ENCODE measurements at regions not wholly inside any gene's neighbourhood (a gene's known extent, or its start where the extent isn't known, plus 50 kb on each side); places are given as distances from the start of the nearest gene placed in this dataset.

- Mint-ChIP-seq H3K27ac (no peak overlapping the region), H3K4me3 (no peak overlapping the region), H3K9me3 (peaks cover 0 to 14% (median 12%) of the 10 kb centered on the region in 5 donors), H3K4me1 (no peaks in the 10 kb centered on the region), H3K36me3 (no peaks in the 10 kb centered on the region), H3K27me3 (peaks cover 0 to 2% of the 10 kb centered on the region in 2 donors)
- DNase-seq: no peak
- no peaks in the 10 kb centered on the region for H3K27me3 ChIP-seq (ENCODE audit: insufficient read depth, low read length, poor library complexity, severe bottlenecking)
- POLR2A ChIA-PET: no interaction called here
- CTCF ChIA-PET: no interaction called here
- H3K27ac ChIP-seq (ENCODE audit: low read depth, low read length): no peak overlapping the region
- H3K9me3 ChIP-seq (ENCODE audit: low read length): no peaks in the 10 kb centered on the region
- no peaks in the 10 kb centered on the region for H3K36me3 ChIP-seq (ENCODE audit: insufficient read depth, low read length)
- H3K4me3 ChIP-seq (ENCODE audit: low read length): no peak overlapping the region
- H3K4me1 ChIP-seq (ENCODE audit: insufficient read depth, low read length): no peaks in the 10 kb centered on the region
These were observed 249.5 kb downstream of the CBLN4 start for GRCh38 chr20:55755861-55756260.

- Mint-ChIP-seq H3K36me3 (no peaks in the 10 kb centered on the region), H3K9me3 (peaks cover 0 to 12% (median 11%) of the 10 kb centered on the region in 5 donors), H3K4me3 (no peak overlapping the region), H3K4me1 (no peaks in the 10 kb centered on the region), H3K27ac (no peak overlapping the region), H3K27me3 (peaks cover 0 to 2% of the 10 kb centered on the region in 2 donors)
- no peaks in the 10 kb centered on the region for H3K27me3 ChIP-seq (ENCODE audit: insufficient read depth, low read length, poor library complexity, severe bottlenecking)
- ChIA-PET CTCF (no interaction called here), POLR2A (no interaction called here)
- no peak overlapping the region for H3K27ac ChIP-seq (ENCODE audit: low read depth, low read length)
- no peaks in the 10 kb centered on the region for H3K4me1 ChIP-seq (ENCODE audit: insufficient read depth, low read length)
- no peaks in the 10 kb centered on the region for H3K36me3 ChIP-seq (ENCODE audit: insufficient read depth, low read length)
- no peak overlapping the region for H3K4me3 ChIP-seq (ENCODE audit: low read length)
- no peaks in the 10 kb centered on the region for H3K9me3 ChIP-seq (ENCODE audit: low read length)
- no peak for DNase-seq
These were observed 249.9 kb downstream of the CBLN4 start for GRCh38 chr20:55755411-55755810.

- CTCF ChIA-PET: no interaction called here
- POLR2A ChIA-PET: no interaction called here
- no peaks in the 10 kb centered on the region for H3K9me3 ChIP-seq (ENCODE audit: low read length)
- Mint-ChIP-seq H3K27me3 (no peaks in the 10 kb centered on the region), H3K4me1 (no peaks in the 10 kb centered on the region), H3K27ac (no peak overlapping the region), H3K36me3 (no peaks in the 10 kb centered on the region), H3K4me3 (no peak overlapping the region), H3K9me3 (peaks cover 4 to 11% (median 7%) of the 10 kb centered on the region in 5 donors)
- no peak overlapping the region for H3K4me3 ChIP-seq (ENCODE audit: low read length)
- H3K27ac ChIP-seq (ENCODE audit: low read depth, low read length): no peak overlapping the region
- no peak for DNase-seq
- no peaks in the 10 kb centered on the region for H3K36me3 ChIP-seq (ENCODE audit: insufficient read depth, low read length)
- no peaks in the 10 kb centered on the region for H3K4me1 ChIP-seq (ENCODE audit: insufficient read depth, low read length)
- no peaks in the 10 kb centered on the region for H3K27me3 ChIP-seq (ENCODE audit: insufficient read depth, low read length, poor library complexity, severe bottlenecking)
These were observed 258.6 kb downstream of the CBLN4 start for GRCh38 chr20:55746723-55747122.

GRCh38 chr20:55745840-55746239 is 259.5 kb downstream of the CBLN4 start:
- no peaks in the 10 kb centered on the region for H3K27me3 ChIP-seq (ENCODE audit: insufficient read depth, low read length, poor library complexity, severe bottlenecking)
- Mint-ChIP-seq H3K27ac (no peak overlapping the region), H3K9me3 (peaks cover 5 to 12% (median 7%) of the 10 kb centered on the region in 5 donors), H3K4me1 (no peaks in the 10 kb centered on the region), H3K36me3 (no peaks in the 10 kb centered on the region), H3K4me3 (no peak overlapping the region), H3K27me3 (no peaks in the 10 kb centered on the region)
- no peak overlapping the region for H3K27ac ChIP-seq (ENCODE audit: low read depth, low read length)
- no peak for DNase-seq
- no peak overlapping the region for H3K4me3 ChIP-seq (ENCODE audit: low read length)
- no peaks in the 10 kb centered on the region for H3K36me3 ChIP-seq (ENCODE audit: insufficient read depth, low read length)
- ChIA-PET CTCF (no interaction called here), POLR2A (no interaction called here)
- no peaks in the 10 kb centered on the region for H3K9me3 ChIP-seq (ENCODE audit: low read length)
- no peaks in the 10 kb centered on the region for H3K4me1 ChIP-seq (ENCODE audit: insufficient read depth, low read length)

- Histone ChIP-seq H3K4me3 (ENCODE audit: low read length) (no peak overlapping the region), H3K36me3 (ENCODE audit: insufficient read depth, low read length) (no peaks in the 10 kb centered on the region), H3K27ac (ENCODE audit: low read depth, low read length) (no peak overlapping the region), H3K4me1 (ENCODE audit: insufficient read depth, low read length) (no peaks in the 10 kb centered on the region), H3K27me3 (ENCODE audit: insufficient read depth, low read length, poor library complexity, severe bottlenecking) (no peaks in the 10 kb centered on the region), H3K9me3 (ENCODE audit: low read length) (no peaks in the 10 kb centered on the region)
- DNase-seq: no peak
- no peak overlapping the region for H3K4me3 Mint-ChIP-seq
- no peaks in the 10 kb centered on the region for H3K27me3 Mint-ChIP-seq
- no peaks in the 10 kb centered on the region for H3K4me1 Mint-ChIP-seq
- peaks cover 6 to 12% (median 7%) of the 10 kb centered on the region in 5 donors for H3K9me3 Mint-ChIP-seq
- H3K36me3 Mint-ChIP-seq: no peaks in the 10 kb centered on the region
- ChIA-PET POLR2A (no interaction called here), CTCF (no interaction called here)
- H3K27ac Mint-ChIP-seq: no peak overlapping the region
These were observed 260.4 kb downstream of the CBLN4 start for GRCh38 chr20:55744896-55745295.

GRCh38 chr20:55741801-55742200 is 263.5 kb downstream of the CBLN4 start:
- Histone ChIP-seq H3K4me3 (ENCODE audit: low read length) (no peak overlapping the region), H3K9me3 (ENCODE audit: low read length) (no peaks in the 10 kb centered on the region), H3K36me3 (ENCODE audit: insufficient read depth, low read length) (no peaks in the 10 kb centered on the region), H3K27ac (ENCODE audit: low read depth, low read length) (no peak overlapping the region), H3K27me3 (ENCODE audit: insufficient read depth, low read length, poor library complexity, severe bottlenecking) (no peaks in the 10 kb centered on the region), H3K4me1 (ENCODE audit: insufficient read depth, low read length) (no peaks in the 10 kb centered on the region)
- no peak overlapping the region for H3K27ac Mint-ChIP-seq
- CTCF ChIA-PET: no interaction called here
- DNase-seq: no peak
- POLR2A ChIA-PET: no interaction called here
- peaks cover 4 to 14% (median 6%) of the 10 kb centered on the region in 5 donors for H3K9me3 Mint-ChIP-seq
- H3K36me3 Mint-ChIP-seq: peaks cover 0 to 3% (median 0%) of the 10 kb centered on the region in 3 donors
- H3K27me3 Mint-ChIP-seq: no peaks in the 10 kb centered on the region
- no peaks in the 10 kb centered on the region for H3K4me1 Mint-ChIP-seq
- no peak overlapping the region for H3K4me3 Mint-ChIP-seq

GRCh38 chr20:55740076-55740475 is 265.2 kb downstream of the CBLN4 start:
- Histone ChIP-seq H3K9me3 (ENCODE audit: low read length) (no peaks in the 10 kb centered on the region), H3K4me3 (ENCODE audit: low read length) (no peak overlapping the region), H3K27ac (ENCODE audit: low read depth, low read length) (no peak overlapping the region), H3K27me3 (ENCODE audit: insufficient read depth, low read length, poor library complexity, severe bottlenecking) (no peaks in the 10 kb centered on the region), H3K4me1 (ENCODE audit: insufficient read depth, low read length) (no peaks in the 10 kb centered on the region), H3K36me3 (ENCODE audit: insufficient read depth, low read length) (no peaks in the 10 kb centered on the region)
- H3K27ac Mint-ChIP-seq: no peak overlapping the region
- H3K4me1 Mint-ChIP-seq: no peaks in the 10 kb centered on the region
- peaks cover 3 to 16% (median 9%) of the 10 kb centered on the region in 5 donors for H3K9me3 Mint-ChIP-seq
- no peak overlapping the region for H3K4me3 Mint-ChIP-seq
- DNase-seq: no peak
- CTCF ChIA-PET: no interaction called here
- H3K27me3 Mint-ChIP-seq: no peaks in the 10 kb centered on the region
- POLR2A ChIA-PET: no interaction called here
- H3K36me3 Mint-ChIP-seq: peaks cover 0 to 3% (median 0%) of the 10 kb centered on the region in 3 donors

- POLR2A ChIA-PET: no interaction called here
- Mint-ChIP-seq H3K27me3 (no peaks in the 10 kb centered on the region), H3K4me1 (no peaks in the 10 kb centered on the region)
These were observed 275.0 kb downstream of the CBLN4 start for GRCh38 chr20:55730321-55730720.

GRCh38 chr20:55714736-55715135 is 290.6 kb downstream of the CBLN4 start:
- H3K4me1 ChIP-seq (ENCODE audit: insufficient read depth, low read length): no peaks in the 10 kb centered on the region
- H3K27ac ChIP-seq (ENCODE audit: low read depth, low read length): no peak overlapping the region
- Mint-ChIP-seq H3K9me3 (peaks cover 5 to 19% (median 13%) of the 10 kb centered on the region in 5 donors), H3K27ac (no peak overlapping the region), H3K4me3 (no peak overlapping the region), H3K36me3 (no peaks in the 10 kb centered on the region), H3K4me1 (no peaks in the 10 kb centered on the region), H3K27me3 (peaks cover 0 to 3% of the 10 kb centered on the region in 2 donors)
- H3K36me3 ChIP-seq (ENCODE audit: insufficient read depth, low read length): no peaks in the 10 kb centered on the region
- no peak overlapping the region for H3K4me3 ChIP-seq (ENCODE audit: low read length)
- H3K9me3 ChIP-seq (ENCODE audit: low read length): no peaks in the 10 kb centered on the region
- POLR2A ChIA-PET: no interaction called here
- CTCF ChIA-PET: no interaction called here
- H3K27me3 ChIP-seq (ENCODE audit: insufficient read depth, low read length, poor library complexity, severe bottlenecking): no peaks in the 10 kb centered on the region
- no peak for DNase-seq

More at GRCh38 chr20:55730321-55730720, 275.0 kb downstream of the CBLN4 start:
- DNase-seq: no peak
- Mint-ChIP-seq H3K4me3 (no peak overlapping the region), H3K36me3 (no peaks in the 10 kb centered on the region), H3K9me3 (peaks cover 6 to 14% (median 11%) of the 10 kb centered on the region in 5 donors), H3K27ac (no peak overlapping the region)
- Histone ChIP-seq H3K4me3 (ENCODE audit: low read length) (no peak overlapping the region), H3K27me3 (ENCODE audit: insufficient read depth, low read length, poor library complexity, severe bottlenecking) (no peaks in the 10 kb centered on the region), H3K9me3 (ENCODE audit: low read length) (no peaks in the 10 kb centered on the region), H3K36me3 (ENCODE audit: insufficient read depth, low read length) (no peaks in the 10 kb centered on the region), H3K27ac (ENCODE audit: low read depth, low read length) (no peak overlapping the region), H3K4me1 (ENCODE audit: insufficient read depth, low read length) (no peaks in the 10 kb centered on the region)
- CTCF ChIA-PET: no interaction called here

Measured in CD8-positive, alpha-beta memory T cell (primary cell).